SK-N-SH (cell line): ENCODE measurements at regions not wholly inside any gene's neighbourhood (a gene's known extent, or its start where the extent isn't known, plus 50 kb on each side); places are given as distances from the start of the nearest gene placed in this dataset.

Experiments used
- EP300 ChIP-seq, 2 experiments: IDR thresholded peaks; 2 replicates each; pipeline versions ENCODE4 v1.4.0 to v1.6.1; 2012; ENCODE audit warnings: borderline replicate concordance in 1 of 2, low read depth in 1 of 2, low read length in 1 of 2
- FOXJ3 ChIP-seq: sonication (generic); formaldehyde crosslinking; IDR thresholded peaks from 2 replicates; pipeline ENCODE4 v1.5.1; 2020; ENCODE audit warnings: mild to moderate bottlenecking, missing genetic modification reagents
- FOXM1 ChIP-seq: IDR thresholded peaks from 2 replicates; pipeline ENCODE4 v1.4.0; 2012; ENCODE audit warnings: low read depth, mild to moderate bottlenecking
- MEF2A ChIP-seq: IDR thresholded peaks from 2 replicates; pipeline ENCODE4 v1.4.0; 2012; ENCODE audit warnings: low read depth, borderline replicate concordance
- NRF1 ChIP-seq: IDR thresholded peaks from 2 replicates; pipeline ENCODE4 v1.6.1; 2012; ENCODE audit warnings: low read depth, mild to moderate bottlenecking, low read length
- POLR2AphosphoS5 ChIP-seq: IDR thresholded peaks from 2 replicates; pipeline ENCODE4 v1.6.1; 2012; ENCODE audit warnings: low read depth, low read length
- RAD21 ChIP-seq: IDR thresholded peaks from 2 replicates; pipeline ENCODE4 v1.6.1; 2012; ENCODE audit warnings: mild to moderate bottlenecking, low read length
- SIN3A ChIP-seq: IDR thresholded peaks from 2 replicates; pipeline ENCODE4 v1.6.1; 2012; ENCODE audit warnings: low read depth, mild to moderate bottlenecking, low read length, moderate library complexity, borderline replicate concordance
- YY1 ChIP-seq: IDR thresholded peaks from 2 replicates; pipeline ENCODE4 v1.4.0; 2012; ENCODE audit warnings: low read depth, mild to moderate bottlenecking
- TF ChIP-seq, protein P1 (sequence below): fragments of 200-600 bp; sonication (generic); IDR thresholded peaks from 2 replicates; pipeline ENCODE4 v1.6.1; 2017; ENCODE audit warnings: antibody characterized with exemption, mild to moderate bottlenecking, moderate library complexity
- TF ChIP-seq, protein P2 (sequence below): IDR thresholded peaks from 2 replicates; pipeline ENCODE4 v1.4.0; 2012; ENCODE audit warnings: low read depth, borderline replicate concordance
- TF ChIP-seq, protein P3 (sequence below): IDR thresholded peaks from 2 replicates; pipeline ENCODE4 v1.4.0; 2012; ENCODE audit warnings: low read depth, borderline replicate concordance
- TF ChIP-seq, protein P4 (sequence below): IDR thresholded peaks from 2 replicates; pipeline ENCODE4; 2012
- TF ChIP-seq, protein P5 (sequence below): IDR thresholded peaks from 2 replicates; pipeline ENCODE4 v1.6.1; 2012; ENCODE audit warnings: mild to moderate bottlenecking, low read depth, low read length, moderate library complexity

DNA sequence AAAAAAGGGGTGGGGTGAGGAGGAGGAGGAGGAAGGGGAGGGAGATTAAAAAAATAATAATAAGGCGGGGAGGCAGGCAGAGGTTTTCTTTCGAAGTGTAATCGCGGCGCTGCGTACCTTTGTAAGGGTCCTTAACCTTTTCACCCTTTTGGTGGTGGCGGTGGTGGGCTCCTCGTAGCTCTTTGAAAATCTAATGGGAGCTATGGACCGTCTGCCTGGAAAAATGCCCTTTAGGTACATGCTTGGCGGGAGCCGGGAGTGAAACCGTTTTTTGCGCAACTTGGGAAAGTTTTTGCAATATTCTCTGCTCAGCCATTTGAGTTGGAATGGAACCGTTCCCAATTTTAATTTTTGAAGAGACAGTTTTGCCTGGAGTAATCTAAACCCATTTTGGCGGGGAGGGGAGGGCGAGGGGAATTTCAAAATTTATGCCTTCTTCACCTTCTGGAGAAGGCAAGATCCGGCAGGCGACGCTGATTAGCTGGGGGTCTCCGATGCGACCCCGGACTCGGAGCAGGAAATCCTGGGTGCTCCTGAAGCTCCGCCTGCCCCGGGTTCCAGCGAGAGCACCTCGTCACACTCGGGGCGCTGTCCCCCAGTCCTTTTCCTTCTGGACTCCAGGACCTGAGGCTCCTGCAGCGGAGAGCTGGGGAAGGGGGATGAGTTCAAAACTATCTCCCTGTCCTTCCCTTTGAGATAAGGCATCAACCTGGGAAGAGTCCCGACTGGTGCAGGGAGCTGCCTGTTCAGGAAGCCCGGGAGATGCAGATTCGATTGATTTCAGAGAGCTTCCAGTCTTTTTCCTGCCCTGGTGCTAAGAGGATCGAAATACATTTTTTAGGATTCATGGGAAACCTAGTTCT, 74.6 kb upstream of the TBX5 start:
- TF ChIP-seq, protein P1, sequence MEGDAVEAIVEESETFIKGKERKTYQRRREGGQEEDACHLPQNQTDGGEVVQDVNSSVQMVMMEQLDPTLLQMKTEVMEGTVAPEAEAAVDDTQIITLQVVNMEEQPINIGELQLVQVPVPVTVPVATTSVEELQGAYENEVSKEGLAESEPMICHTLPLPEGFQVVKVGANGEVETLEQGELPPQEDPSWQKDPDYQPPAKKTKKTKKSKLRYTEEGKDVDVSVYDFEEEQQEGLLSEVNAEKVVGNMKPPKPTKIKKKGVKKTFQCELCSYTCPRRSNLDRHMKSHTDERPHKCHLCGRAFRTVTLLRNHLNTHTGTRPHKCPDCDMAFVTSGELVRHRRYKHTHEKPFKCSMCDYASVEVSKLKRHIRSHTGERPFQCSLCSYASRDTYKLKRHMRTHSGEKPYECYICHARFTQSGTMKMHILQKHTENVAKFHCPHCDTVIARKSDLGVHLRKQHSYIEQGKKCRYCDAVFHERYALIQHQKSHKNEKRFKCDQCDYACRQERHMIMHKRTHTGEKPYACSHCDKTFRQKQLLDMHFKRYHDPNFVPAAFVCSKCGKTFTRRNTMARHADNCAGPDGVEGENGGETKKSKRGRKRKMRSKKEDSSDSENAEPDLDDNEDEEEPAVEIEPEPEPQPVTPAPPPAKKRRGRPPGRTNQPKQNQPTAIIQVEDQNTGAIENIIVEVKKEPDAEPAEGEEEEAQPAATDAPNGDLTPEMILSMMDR = no peak
- TF ChIP-seq, protein P2, sequence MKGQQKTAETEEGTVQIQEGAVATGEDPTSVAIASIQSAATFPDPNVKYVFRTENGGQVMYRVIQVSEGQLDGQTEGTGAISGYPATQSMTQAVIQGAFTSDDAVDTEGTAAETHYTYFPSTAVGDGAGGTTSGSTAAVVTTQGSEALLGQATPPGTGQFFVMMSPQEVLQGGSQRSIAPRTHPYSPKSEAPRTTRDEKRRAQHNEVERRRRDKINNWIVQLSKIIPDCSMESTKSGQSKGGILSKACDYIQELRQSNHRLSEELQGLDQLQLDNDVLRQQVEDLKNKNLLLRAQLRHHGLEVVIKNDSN = no peak
- TF ChIP-seq POLR2AphosphoS5 (no peak), FOXM1 (no peak), EP300 (IDR thresholded peaks at IDR 0.05; ENCODE audit: borderline replicate concordance in 1 of 2, low read depth in 1 of 2, low read length in 1 of 2) (no peak), YY1 (no peak), NRF1 (no peak), SIN3A (no peak), FOXJ3 (CRISPR knock-in tag) (no peak), RAD21 (no peak), MEF2A (no peak)
- TF ChIP-seq, protein P3, sequence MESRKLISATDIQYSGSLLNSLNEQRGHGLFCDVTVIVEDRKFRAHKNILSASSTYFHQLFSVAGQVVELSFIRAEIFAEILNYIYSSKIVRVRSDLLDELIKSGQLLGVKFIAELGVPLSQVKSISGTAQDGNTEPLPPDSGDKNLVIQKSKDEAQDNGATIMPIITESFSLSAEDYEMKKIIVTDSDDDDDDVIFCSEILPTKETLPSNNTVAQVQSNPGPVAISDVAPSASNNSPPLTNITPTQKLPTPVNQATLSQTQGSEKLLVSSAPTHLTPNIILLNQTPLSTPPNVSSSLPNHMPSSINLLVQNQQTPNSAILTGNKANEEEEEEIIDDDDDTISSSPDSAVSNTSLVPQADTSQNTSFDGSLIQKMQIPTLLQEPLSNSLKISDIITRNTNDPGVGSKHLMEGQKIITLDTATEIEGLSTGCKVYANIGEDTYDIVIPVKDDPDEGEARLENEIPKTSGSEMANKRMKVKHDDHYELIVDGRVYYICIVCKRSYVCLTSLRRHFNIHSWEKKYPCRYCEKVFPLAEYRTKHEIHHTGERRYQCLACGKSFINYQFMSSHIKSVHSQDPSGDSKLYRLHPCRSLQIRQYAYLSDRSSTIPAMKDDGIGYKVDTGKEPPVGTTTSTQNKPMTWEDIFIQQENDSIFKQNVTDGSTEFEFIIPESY = no peak
- TF ChIP-seq, protein P4, sequence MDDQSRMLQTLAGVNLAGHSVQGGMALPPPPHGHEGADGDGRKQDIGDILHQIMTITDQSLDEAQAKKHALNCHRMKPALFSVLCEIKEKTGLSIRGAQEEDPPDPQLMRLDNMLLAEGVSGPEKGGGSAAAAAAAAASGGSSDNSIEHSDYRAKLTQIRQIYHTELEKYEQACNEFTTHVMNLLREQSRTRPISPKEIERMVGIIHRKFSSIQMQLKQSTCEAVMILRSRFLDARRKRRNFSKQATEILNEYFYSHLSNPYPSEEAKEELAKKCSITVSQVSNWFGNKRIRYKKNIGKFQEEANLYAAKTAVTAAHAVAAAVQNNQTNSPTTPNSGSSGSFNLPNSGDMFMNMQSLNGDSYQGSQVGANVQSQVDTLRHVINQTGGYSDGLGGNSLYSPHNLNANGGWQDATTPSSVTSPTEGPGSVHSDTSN = no peak
- TF ChIP-seq, protein P5, sequence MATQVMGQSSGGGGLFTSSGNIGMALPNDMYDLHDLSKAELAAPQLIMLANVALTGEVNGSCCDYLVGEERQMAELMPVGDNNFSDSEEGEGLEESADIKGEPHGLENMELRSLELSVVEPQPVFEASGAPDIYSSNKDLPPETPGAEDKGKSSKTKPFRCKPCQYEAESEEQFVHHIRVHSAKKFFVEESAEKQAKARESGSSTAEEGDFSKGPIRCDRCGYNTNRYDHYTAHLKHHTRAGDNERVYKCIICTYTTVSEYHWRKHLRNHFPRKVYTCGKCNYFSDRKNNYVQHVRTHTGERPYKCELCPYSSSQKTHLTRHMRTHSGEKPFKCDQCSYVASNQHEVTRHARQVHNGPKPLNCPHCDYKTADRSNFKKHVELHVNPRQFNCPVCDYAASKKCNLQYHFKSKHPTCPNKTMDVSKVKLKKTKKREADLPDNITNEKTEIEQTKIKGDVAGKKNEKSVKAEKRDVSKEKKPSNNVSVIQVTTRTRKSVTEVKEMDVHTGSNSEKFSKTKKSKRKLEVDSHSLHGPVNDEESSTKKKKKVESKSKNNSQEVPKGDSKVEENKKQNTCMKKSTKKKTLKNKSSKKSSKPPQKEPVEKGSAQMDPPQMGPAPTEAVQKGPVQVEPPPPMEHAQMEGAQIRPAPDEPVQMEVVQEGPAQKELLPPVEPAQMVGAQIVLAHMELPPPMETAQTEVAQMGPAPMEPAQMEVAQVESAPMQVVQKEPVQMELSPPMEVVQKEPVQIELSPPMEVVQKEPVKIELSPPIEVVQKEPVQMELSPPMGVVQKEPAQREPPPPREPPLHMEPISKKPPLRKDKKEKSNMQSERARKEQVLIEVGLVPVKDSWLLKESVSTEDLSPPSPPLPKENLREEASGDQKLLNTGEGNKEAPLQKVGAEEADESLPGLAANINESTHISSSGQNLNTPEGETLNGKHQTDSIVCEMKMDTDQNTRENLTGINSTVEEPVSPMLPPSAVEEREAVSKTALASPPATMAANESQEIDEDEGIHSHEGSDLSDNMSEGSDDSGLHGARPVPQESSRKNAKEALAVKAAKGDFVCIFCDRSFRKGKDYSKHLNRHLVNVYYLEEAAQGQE = no peak
